Left ventricle myocardium superior (tissue), 1 donor: ENCODE measurements at regions not wholly inside any gene's neighbourhood (a gene's known extent, or its start where the extent isn't known, plus 50 kb on each side); places are given as distances from the start of the nearest gene placed in this dataset.
"Not testable (repeated sequence)": the region's sequence is repeated elsewhere in the genome, so short reads cannot be mapped to it uniquely, and the experiment has no call there.

Experiments
- ATAC-seq: fragments of 200-7000 bp; cut with Tn5 transposase; one replicate; pipeline ENCODE4 v1.9.1; 2020; ENCODE audit warnings: mild to moderate bottlenecking, moderate library complexity
- DNase-seq: peaks from one replicate; pipeline ENCODE4 v3.0.0-alpha.2; 2020
- intact Hi-C: fragments of 100-400 bp; cut with micrococcal nuclease; formaldehyde crosslinking; loops from one replicate; pipeline ENCODE4 v1.11.0; 2022
- donor health status: DM: no; HTN: yes; CAD: no; lungs with severe emphysema.

DNA sequence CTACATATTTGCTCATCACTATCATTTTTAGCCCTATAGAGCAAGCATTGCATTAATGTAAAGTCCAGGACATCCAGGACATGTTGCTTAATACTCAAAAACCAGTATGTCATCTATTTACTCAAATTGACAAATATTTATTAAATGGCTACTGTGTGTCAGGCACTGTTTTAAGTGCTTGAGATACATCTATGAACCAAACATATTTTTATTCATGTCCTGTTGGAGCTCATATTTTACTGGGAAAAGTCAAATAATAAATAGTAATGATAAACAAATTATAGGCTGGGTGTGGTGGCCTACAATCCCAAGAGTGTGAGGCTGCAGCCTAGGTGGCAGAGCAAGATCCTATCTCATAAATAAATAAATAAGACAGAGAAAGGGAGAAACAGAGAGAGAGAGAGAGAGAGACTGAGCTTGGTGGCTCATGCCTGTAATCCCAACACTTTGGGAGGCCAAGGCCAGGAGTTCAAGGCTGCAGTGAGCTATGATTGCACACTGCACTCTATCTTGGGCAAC lies 227.9 kb downstream of the GJA1 start:
- intact Hi-C loops: loop anchor here (10.0 kb wide), 1 partner anchor 229 kb away; the partner anchor contains the start of gene GJA1
- ATAC-seq (no peak), DNase-seq (no peak)

DNA sequence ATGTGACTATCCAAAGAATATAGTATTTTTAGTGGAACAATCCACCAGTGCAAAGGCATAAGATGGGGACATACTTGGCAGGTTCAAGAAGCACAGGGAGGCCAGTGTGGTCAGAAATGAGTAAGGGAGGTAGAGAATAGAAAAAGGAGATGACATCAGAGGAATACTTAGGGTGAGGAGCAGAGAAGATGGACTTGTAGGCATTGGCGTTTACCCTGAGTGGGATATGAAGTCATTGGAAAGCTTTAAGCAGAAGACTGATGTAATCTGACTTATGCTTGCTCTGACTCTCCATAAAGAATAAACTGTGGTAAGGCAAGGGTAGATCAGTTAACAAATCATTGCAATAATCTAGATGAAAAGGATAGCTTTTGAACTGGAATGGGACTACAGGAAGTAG lies 228.7 kb downstream of the GJA1 start:
- DNase-seq: no peak
- intact Hi-C loops: loop anchor here (10.0 kb wide), 1 partner anchor 229 kb away; the partner anchor contains the start of gene GJA1

DNA sequence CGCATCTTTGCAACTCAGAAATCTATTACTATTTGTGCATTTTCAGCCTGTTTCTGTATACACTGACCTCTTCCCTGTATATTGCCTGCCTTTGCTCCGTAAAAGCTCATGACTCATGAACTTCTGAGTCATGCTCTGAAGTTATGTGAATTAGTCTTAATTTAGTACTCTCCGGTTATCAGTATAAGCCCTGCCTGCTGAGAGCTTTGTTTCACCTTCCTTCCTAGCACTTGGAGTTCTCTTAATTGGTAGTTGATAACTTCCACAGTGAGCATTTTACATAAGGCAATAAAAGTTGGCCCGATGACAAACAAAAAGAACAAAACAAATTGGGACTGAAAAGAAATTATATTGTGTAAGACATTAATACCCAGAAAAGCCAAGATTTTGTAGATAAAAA lies 231.4 kb downstream of the GJA1 start:
- peak; percentile 95 for ATAC-seq
- intact Hi-C loops: loop anchor here (10.0 kb wide), 1 partner anchor 232 kb away; the partner anchor contains the start of gene GJA1
- no peak for DNase-seq

More for the DNA sequence above, 228.7 kb downstream of the GJA1 start:
- ATAC-seq: no peak

DNA sequence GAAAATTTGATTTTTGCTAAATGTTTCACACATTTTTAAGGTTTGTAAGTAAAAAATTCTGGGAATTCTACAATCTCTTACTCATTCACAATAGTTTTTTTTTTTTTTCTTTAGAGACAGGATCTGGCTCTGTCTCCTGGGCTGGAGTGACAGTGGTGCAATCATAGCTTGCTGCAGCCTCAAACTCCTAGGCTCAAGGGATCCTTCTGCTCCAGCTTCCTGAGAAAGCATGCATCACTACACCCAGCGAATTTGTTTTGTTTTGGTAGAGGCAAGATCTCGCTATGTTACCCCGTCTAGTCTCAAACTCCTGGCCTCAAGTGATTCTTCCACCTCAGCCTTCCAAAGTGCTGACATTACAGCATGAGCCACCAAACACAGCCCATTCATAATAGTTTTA lies 232.8 kb downstream of the GJA1 start:
- intact Hi-C loops: loop anchor here (10.0 kb wide), 1 partner anchor 233 kb away; the partner anchor contains the start of gene GJA1
- peak; percentile 62 for ATAC-seq
- no peak for DNase-seq

DNA sequence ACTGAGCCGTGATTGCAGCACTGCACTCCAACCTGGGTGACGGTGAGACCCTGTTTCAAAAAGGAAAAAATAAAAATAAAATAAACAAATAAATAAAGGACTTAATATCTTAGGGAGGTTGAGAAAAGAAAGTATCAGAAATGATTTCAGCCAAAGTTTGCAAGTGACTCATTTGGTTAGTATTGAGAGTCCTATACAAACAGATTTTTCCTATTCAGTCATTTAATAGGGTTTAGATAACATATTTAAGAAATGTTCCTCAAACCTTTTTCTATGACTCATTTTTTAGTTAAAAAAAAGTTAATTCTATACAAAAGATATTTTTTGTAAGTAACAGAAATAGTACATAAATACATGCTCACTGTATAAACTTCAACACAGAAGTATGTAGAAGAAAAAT lies 235.1 kb downstream of the GJA1 start:
- DNase-seq (no peak), ATAC-seq (no peak)
- intact Hi-C loops: no loop called here

DNA sequence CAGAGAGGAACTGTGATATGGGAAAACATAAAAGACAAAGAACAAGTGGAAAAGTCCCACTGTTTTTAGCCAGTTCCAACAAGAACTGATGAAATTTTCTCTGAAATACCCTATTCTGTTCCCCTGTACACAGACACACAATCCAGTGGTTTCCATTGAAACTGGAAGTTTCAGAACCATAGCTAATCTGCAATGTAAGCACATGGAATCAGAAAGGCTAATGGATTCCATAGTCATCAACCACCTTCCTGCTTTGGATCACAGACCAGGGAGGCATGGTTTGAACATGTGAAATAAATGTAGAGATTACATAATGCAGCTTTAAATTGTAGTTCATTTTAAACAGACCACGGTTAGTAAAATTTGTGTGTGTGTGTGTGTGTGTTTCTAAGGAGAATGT lies 242.1 kb downstream of the GJA1 start:
- intact Hi-C loops: no loop called here
- ATAC-seq: no peak
- DNase-seq: no peak

DNA sequence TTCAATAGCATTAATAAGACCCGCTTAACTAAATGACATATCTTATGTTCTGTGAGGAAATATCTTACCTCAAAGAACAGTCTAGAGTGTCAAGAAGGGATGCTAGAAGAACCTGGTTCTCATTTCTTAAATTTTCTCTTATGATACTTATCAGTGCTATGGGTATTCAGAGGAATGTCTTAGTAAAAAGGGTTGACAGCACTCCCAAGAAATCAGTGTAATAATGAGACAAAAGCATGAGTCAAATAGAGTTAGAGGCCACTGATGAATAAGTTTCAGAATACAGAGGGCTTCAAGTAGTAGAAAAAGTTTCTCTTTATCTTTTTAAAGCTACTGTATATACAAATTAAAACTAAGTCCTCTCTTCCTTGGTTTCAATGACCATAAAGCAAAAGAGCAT lies 242.8 kb downstream of the GJA1 start:
- DNase-seq (no peak), ATAC-seq (no peak)
- intact Hi-C loops: no loop called here

DNA sequence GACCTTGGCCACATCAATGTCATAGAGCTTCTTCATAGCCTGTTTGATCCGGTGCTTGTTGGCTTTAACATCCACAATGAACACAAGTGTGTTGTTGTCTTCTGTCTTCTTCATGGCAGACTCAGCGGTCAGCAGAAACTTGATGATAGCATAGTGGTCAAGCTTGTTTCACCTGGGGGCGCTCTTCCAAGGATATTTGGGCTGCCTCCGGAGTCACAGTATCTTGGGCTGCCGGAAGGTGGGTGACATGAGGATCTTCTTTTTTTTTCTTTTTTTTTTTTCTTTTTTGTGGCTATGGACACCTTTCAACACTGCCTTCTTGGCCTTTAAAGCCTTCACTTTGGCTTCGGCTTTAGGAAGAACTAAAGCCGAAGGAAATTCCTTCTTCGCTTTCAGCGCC lies 244.6 kb downstream of the GJA1 start:
- ATAC-seq: no peak
- intact Hi-C loops: no loop called here

DNA sequence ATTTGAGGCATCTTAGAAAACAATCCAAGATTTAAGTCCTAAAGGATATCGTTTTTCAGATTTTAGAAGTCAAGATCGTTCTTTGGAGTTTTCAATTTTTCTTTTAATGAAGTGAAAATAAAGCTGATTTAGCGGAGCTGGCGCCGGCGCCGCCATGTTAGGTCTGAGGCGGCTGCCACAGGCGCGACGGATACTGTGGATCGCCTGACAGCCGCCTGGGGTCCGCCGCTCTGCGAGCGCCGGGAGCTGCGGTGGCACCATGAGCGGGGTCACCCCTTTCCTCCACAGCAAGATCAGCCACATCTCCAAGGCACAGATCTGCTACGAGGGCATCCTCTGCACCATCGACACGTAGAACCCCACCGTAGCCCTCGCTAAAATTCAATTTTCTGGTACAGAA lies 247.2 kb downstream of the GJA1 start:
- intact Hi-C loops: no loop called here
- ATAC-seq (no peak), DNase-seq (no peak)

More for the DNA sequence above, 244.6 kb downstream of the GJA1 start:
- DNase-seq: no peak

DNA sequence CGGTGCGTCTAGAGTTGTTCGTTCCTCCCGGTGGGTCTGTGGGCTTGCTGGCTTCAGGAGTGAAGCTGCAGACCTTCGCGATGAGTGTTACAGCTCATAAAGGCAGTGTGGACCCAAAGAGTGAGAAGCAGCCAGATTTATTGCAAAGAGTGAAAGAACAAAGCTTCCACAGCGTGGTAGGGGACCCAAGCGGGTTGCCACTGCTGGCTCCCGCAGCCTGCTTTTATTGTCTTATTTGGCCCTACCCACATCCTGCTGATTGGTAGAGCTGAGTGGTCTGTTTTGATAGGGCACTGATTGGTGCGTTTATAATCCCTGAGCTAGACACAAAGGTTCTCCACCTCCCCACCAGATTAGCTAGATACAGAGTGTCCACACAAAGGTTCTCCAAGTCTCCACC lies 250.4 kb downstream of the GJA1 start:
- ATAC-seq, intact Hi-C loops: not testable (repeated sequence)

DNA sequence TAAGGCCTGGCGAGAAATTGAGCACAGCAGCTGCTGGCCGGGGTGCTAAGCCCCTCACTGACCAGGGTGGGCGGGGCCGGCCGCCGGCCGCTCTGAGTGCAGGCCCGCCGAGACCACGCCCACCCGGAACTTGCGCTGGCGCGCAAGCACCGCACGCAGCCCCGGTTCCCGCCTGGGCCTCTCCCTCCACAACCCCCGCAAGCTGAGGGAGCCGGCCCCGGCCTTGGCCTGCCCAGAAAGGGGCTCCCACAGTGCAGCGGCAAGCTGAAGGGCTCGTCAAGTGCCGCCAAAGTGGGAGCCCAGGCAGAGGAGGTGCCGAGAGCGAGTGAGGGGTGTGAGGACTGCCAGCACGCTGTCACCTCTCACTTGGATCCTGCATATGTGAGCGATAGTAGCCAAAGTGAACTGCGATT lies 251.2 kb downstream of the GJA1 start:
- intact Hi-C loops: no loop called here
- peak; percentile 24 for DNase-seq
- no peak for ATAC-seq

More for the DNA sequence above, 250.4 kb downstream of the GJA1 start:
- not testable (repeated sequence) for DNase-seq

DNA sequence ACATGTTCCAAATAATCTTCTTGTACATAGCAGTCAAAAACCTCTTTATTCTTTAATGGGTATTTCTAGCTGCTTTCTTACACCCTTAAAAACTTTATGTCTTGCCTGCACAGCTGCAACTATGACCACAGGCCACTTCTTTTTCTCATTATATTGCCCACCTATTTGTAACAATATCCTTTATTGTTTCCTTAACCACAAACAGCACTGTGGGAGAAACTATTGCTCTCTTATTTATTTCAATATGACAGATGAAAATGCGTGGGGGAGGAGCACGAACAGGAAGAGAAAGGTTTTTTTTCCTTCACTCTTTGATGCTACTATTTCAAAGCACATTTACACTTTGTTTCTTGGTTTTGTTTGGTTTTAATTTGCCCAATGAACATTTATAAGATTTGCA lies 253.5 kb downstream of the GJA1 start:
- no peak for DNase-seq
- intact Hi-C loops: no loop called here
- no peak for ATAC-seq

DNA sequence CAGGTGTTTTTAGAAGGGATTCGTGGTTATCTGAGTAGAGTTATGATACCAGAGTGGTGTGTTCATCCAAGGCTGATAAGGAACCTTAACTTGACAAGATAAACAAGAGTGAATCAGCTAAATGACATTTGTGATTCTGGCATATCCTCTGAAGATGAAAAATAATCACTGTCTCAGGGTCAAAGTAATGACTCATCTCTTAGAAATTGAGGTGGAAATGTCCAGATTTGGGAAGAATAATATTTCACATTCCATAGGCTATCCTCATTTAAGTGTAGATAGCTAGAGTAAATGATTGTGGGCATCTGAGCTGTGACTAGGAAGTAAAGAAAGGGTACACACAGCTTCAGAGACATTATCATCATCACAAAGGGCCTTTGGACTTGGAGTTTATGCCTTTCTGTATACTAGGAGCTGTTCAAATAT lies 255.7 kb downstream of the GJA1 start:
- ATAC-seq: no peak
- intact Hi-C loops: no loop called here
- no peak for DNase-seq

DNA sequence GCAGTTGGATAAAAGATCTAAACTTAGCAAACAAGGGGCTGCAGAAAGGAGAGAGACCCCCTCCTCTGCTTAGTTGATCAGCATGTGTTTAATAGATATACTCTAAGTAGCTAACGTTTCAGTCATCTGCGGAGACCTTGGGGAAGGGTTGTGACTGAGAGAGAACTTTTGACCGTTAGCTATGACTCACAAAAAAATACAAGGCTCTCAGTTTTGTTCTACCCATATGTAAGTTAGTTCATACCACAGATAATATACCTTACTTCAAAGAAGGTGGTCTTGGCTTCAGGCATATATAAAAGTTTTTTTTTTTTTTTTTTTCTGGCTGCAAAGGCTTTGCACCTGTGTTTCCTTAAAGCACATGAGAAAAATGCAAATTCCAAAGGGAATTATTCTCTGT lies 258.9 kb downstream of the GJA1 start:
- ATAC-seq (no peak), DNase-seq (no peak)
- intact Hi-C loops: no loop called here

DNA sequence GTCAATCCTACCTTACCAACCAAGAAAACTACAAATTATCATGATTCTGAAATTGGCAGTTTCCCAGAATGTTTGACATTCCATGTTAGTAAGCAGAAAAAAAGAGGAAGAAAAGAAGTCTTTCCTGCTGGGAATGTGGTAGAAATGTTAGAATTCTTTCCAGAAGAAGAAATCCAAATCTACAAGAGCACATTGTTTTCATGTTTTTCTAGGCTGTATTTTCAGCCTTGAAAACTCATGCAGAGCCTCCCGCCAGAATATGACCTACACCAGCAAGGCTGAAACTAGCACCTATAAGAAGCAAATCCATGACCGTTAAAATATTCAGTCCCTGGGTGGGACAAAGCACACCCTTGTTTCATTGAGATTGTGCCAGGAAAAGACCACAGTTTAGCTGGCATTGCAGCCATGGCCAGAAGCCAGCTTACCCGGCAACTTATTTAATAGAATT lies 259.4 kb downstream of the GJA1 start:
- ATAC-seq: no peak
- intact Hi-C loops: no loop called here
- DNase-seq: no peak

DNA sequence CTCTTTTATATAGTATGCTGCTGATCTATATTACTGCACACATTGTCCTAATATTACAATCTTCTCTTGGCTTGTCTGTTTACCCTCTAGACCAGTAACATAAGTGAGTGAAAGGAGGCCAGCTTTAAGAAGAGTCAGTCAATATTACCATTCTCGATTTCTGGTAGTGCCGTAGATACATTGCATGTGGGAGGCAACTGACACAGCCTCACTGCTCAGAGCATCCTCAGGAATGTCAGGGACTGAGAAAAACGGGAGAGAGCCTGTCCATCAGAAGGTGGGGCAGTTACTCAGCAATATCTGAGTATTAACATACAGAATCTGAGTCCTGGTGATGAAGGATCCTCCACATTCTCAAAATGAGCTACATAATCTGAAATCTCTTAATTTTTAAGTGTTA lies 259.9 kb downstream of the GJA1 start:
- intact Hi-C loops: no loop called here
- ATAC-seq (no peak), DNase-seq (no peak)

DNA sequence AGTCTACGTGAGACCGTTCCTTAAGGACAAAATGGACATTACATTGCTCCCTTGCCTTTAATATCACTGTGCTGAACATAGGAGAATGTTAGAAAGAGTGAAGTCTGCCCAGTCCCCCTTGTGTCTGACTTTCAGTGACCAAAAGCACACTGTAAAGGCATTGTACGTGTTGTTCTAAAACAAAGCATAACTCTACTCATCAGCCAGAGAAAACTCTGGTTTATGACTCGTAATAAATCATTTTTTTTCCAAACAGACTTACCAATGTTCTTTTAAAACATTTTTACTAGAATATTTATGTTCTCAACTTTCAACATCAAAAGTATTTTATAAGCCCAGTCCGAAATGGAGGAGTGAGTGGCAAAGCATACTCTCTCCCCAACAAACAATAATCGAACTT lies 262.5 kb downstream of the GJA1 start:
- ATAC-seq: no peak
- intact Hi-C loops: no loop called here
- no peak for DNase-seq

DNA sequence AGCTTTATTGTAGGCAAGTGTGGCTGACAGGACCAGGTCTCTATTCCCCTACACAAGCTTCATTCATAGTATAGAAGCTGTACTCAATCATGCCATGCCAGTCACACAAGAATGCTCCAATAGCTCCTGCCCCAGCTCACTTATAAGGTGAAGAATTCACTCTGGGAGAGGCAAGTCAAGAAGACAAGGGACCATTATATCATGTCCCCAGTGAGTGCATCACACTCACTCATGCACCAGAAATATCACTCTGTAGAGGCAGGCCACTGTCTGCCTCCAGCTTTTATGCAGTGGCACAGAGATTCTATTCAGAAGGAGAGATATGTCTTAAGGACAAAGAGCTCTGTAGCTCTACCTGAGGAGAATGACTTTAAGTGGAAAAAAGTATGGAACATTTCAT lies 263.2 kb downstream of the GJA1 start:
- DNase-seq (no peak), ATAC-seq (no peak)
- intact Hi-C loops: no loop called here

DNA sequence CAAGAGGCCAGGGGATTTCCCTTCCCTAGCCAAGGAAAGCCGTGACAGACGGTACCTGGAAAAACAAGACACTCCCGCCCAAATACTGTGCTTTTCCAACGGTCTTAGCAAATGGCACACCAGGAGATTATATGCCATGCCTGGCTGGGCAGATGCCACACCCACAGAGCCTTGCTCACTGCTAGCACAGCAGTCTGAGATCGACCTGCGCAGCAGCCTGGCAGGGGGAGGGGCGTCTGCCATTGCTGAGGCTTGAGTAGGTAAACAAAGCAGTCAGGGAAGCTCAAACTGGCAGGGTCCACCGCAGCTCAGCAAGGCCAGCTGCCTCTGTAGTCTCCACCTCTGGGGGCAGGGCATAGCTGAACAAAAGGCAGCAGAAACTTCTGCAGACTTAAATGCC lies 267.7 kb downstream of the GJA1 start:
- DNase-seq, ATAC-seq, intact Hi-C loops: not testable (repeated sequence)

DNA sequence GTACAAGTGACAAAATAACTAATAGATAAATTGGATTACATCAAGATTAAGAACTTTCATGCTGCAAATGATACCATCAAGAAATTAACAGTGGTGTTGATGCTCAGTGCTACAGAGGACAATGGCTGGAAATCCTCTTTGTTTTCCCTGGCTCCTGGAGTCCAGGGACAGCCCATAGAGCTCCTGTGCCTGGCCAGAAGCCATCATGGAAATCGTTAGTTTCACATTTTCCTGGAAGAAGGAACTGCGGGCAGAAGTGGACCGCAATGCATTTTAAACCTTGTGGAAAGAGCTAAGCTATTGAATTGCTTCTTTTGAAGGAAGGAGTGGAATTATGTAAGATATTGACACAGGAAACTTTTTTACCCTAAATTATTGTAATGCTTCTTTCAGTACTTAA lies 276.0 kb downstream of the GJA1 start:
- ATAC-seq (peak; percentile 58), DNase-seq (no peak)
- intact Hi-C loops: no loop called here

DNA sequence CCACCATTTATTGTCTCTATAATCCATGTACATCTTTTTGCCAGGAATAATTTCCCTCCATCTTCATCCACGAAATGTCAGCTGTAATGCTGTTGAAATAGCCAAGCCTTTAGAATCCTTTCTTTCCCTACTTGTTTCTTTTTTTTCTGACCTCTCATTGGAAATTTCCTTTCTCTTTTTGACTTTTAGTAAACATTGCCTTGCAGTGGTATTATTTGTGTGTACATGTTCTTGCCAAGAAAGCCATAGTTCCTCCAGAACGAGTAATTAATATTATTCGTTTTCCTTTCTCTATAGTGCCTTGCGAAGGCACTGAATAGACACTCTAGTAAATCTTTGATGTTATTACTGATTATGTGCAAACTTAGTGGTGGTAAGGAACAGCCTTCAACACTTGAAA lies 282.2 kb downstream of the GJA1 start:
- no peak for ATAC-seq
- DNase-seq: no peak
- intact Hi-C loops: no loop called here

DNA sequence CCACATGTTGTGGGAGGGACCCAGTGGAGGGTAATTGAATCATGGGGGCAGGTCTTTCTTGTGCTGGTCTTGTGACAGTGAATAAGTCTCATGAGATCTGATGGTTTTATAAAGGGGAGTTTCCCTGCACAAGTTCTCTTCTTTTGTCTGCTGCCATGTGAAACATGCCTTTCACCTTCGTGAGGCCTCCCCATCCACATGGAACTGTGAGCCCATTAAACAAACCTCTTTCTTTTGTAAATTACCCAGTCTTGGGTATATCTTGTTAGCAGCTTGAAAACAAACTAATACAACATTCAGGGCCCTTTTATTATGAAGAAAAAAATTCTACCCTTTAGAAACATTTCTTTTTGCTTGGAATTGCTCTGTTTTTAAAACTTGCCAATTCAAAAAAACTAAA lies 285.4 kb downstream of the GJA1 start:
- intact Hi-C loops, ATAC-seq, DNase-seq: not testable (repeated sequence)
